ENCODE measurements at regions not wholly inside any gene's neighbourhood (a gene's known extent, or its start where the extent isn't known, plus 50 kb on each side); places are given as distances from the start of the nearest gene placed in this dataset.
A peak's percentile ranks its signal among the peaks of the same experiment; 100 is the strongest.

DNA sequence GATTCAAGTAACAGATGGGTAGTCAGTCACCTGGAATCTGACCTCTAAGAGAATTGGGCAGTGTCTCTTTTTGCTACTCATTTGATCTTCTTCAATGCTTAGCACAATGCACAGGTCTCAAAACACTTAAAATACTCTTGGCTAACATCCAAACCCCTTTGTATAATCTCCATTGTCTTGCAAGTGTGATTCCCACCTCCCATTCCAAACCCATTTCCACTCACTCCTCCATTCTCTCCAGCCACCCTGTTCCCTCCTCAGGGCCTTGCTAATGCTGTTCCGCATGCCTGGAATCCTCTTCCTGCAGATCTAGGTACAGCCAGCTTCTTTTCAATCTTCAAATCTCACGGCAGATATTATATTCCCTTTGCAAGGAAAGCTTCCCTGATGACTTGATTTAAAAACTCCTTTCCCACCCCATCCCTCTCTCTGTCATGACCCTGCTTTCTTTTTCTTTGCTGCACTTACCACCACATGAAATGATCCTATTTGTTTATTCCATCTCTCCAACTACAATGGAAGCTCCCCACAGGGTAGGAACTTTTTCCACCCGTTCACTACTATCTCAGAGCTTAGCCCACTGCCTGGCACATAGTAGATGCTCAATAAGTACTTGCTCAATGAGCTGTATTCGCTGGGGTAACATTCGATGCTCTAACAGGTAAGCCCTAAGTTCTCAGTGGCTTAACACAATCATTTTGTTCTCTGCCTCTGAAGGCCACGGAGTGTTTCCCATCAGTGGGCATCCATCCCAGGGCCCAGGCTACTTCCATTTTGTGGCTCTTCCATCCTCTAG, 121.7 kb downstream of the MN1 start:
- DNase-seq (ENCODE audit: low read depth), result no peak
- TF ChIP-seq, protein P1, sequence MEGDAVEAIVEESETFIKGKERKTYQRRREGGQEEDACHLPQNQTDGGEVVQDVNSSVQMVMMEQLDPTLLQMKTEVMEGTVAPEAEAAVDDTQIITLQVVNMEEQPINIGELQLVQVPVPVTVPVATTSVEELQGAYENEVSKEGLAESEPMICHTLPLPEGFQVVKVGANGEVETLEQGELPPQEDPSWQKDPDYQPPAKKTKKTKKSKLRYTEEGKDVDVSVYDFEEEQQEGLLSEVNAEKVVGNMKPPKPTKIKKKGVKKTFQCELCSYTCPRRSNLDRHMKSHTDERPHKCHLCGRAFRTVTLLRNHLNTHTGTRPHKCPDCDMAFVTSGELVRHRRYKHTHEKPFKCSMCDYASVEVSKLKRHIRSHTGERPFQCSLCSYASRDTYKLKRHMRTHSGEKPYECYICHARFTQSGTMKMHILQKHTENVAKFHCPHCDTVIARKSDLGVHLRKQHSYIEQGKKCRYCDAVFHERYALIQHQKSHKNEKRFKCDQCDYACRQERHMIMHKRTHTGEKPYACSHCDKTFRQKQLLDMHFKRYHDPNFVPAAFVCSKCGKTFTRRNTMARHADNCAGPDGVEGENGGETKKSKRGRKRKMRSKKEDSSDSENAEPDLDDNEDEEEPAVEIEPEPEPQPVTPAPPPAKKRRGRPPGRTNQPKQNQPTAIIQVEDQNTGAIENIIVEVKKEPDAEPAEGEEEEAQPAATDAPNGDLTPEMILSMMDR (IDR thresholded peaks at IDR 0.05; ENCODE audit: insufficient read depth, low read depth, low read length), result no peak
- no peak overlapping the region for H3K4me3 ChIP-seq (ENCODE audit: low read depth, low read length)

DNA sequence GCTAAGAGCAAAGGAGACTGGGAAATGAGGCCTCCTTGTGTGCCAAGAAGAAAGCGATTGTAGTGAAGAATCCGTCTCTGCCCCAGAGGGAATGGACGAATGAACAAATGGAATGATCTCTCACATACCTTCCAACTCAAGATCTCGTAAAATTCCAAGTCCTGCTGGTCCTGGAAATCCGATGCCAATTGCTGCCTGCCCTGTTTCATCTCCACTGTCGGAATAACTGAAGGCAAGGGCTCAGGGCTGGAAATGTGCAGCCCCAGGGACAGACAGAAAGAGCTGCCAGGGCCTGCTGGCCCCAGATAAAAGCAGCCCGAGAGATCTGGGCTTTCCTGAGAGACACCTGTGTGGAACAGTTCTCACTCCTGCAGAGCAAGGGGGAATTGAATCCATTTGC, 120.9 kb downstream of the MN1 start:
- TF ChIP-seq, protein P1 (IDR thresholded peaks at IDR 0.05; ENCODE audit: insufficient read depth, low read depth, low read length), result no peak
- DNase-seq (ENCODE audit: low read depth), result no peak
- H3K4me3 ChIP-seq (ENCODE audit: low read depth, low read length), result no peak overlapping the region

DNA sequence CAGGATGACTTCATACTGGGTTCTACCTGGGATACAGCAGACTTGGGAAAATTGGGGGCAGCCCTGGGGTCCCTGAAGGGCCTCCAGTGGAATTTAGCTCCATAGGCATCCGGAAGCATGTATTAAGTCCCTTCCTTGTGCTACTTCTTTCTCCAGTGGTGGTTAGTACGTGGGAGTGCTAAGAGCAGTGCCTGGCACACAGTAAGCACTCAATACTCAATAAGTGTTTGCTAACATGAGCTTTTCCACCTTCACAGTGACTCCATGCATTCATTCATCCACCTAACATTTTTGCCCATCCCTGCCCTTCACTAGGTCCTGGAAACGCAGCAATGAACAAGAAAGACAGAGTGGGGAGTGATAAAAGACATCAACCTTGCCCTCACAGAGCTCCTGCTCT, 120.5 kb downstream of the MN1 start:
- TF ChIP-seq, protein P1 (IDR thresholded peaks at IDR 0.05; ENCODE audit: insufficient read depth, low read depth, low read length), result no peak
- H3K4me3 ChIP-seq (ENCODE audit: low read depth, low read length), result no peak overlapping the region
- no peak for DNase-seq (ENCODE audit: low read depth)

DNA sequence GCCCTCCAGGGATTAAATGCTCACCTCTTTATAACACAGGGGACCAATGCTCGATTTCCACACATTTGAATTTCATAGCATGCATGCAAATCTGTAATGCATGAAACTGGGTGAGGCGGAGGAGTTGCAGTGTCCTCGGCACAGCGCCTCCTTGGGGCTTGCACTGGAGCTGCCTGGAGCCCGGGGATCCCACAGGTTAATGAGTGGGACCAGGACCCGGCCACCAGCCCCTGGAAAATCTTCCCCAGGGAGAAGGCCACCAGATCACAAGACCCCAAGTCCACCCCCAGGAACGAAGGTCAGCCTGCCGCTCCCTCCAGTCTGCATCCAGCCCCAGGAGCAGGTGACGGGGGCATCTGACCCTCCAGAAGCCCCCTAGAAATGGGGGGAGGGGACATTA, 119.1 kb downstream of the MN1 start:
- TF ChIP-seq, protein P1 (IDR thresholded peaks at IDR 0.05; ENCODE audit: insufficient read depth, low read depth, low read length), result peak; percentile 32
- DNase-seq (ENCODE audit: low read depth), result no peak

DNA sequence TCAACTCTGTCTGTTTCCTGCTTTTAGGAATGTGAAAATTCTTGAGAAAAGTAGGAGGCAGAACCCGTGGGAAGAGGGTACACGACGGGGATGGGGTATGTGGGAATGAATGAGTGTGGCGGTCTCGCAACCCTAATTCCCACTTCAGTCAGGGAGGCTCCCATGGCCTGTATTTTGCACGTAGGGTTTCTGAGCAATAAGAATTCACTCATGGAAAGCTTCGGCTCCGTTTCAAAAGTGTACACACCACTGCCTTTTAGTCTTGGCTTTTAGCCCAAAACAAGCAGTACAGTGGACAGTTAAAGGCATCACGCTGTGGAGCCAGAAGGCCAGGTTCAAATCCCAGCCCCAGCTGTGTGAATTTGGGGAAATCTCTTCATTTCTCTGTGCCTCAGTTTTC, 116.7 kb downstream of the MN1 start:
- TF ChIP-seq, protein P1 (IDR thresholded peaks at IDR 0.05; ENCODE audit: insufficient read depth, low read depth, low read length), result no peak
- DNase-seq (ENCODE audit: low read depth), result no peak
- no peak overlapping the region for H3K4me3 ChIP-seq (ENCODE audit: low read depth, low read length)

More for the DNA sequence above, 119.1 kb downstream of the MN1 start:
- H3K4me3 ChIP-seq (ENCODE audit: low read depth, low read length), result no peak overlapping the region

DNA sequence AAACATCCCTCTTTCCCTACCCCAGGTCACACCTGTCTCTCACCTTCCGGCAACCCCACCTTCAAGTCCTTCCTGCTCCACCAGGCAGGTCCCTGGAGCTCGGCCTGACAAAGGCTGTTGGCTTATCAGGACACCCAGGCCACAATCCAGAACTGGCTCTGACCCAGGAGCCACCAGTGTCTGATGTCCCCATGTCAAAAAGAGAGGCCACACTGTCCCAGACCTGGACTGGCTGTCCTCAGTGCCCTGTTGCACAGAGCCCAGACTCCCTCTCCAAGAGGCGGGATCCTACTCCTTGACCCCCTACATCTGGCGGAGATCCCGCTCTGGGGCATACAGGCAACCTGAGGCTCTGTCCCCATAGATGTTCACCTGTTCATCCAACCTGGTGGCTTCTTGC, 116.0 kb downstream of the MN1 start:
- no peak overlapping the region for H3K4me3 ChIP-seq (ENCODE audit: low read depth, low read length)
- no peak for DNase-seq (ENCODE audit: low read depth)
- TF ChIP-seq, protein P1 (IDR thresholded peaks at IDR 0.05; ENCODE audit: insufficient read depth, low read depth, low read length), result no peak

DNA sequence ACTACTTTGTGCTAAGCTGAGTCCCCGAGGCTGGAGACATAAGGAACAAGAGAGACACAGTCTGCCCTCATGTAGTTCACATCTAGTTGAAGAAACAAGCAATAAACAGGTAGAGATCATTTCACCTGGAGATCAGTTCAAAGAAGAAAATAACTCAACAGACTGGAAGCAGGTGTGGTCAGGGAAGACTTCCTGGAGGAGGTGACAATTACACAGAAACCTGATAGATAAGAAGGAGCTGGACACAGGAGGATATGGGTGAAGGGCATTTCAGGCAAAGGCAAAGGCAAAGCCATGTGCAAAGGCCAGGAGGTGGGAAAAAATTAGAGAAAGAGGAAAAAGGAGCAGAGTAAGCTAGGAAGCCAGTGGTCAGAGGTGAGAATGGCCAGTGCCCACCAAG, 115.6 kb downstream of the MN1 start:
- no peak for DNase-seq (ENCODE audit: low read depth)
- TF ChIP-seq, protein P1 (IDR thresholded peaks at IDR 0.05; ENCODE audit: insufficient read depth, low read depth, low read length), result no peak
- no peak overlapping the region for H3K4me3 ChIP-seq (ENCODE audit: low read depth, low read length)

All from fibroblast of villous mesenchyme (primary cell).